ENCODE measurements at regions not wholly inside any gene's neighbourhood (a gene's known extent, or its start where the extent isn't known, plus 50 kb on each side); places are given as distances from the start of the nearest gene placed in this dataset.
"Not testable (repeated sequence)": the region's sequence is repeated elsewhere in the genome, so short reads cannot be mapped to it uniquely, and the experiment has no call there.

DNA sequence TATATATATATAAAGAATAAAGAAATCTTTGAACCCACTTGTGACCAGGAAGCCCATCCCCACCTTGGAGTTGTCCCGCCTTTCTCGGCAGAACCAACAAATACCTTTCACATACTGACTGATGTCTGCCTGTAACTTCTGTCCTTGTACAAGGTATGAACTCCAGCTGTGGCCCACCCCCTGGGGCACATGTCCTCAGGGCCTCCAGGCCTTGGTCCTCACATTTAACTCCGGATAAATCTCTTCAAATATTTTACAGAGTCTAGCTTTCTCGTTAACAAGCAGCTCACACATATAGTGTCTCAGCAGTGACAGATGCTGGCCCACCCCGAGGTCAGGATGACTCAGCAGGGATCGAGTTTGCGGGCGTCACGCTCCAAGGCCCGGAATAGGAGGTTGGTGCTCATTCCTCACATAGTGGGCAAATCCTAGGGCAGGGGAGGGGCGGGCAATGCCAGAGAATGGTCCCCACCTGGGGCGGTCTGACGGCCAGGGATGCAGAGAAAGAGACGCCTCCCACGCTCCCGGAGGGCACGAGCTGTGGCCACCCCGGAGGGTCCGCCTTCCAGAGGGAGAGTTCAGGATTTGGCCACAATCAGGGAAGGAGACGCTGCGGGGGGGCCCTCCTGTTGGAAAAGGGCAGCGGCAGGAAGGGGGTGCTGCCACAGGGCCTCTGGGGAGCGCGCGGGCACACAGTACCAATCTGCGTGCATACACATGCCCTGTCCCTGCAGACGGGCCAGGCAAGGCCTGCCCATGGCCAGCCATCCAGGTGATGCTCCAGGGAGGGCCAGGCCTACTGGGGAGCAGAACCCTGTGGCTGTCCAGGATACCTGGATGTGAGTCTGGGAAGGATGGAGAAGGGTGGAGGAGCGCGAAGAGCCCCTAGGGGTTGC, 87.8 kb upstream of the METTL9 start:
- not testable (repeated sequence) for TF ChIP-seq EZH2 (IDR thresholded peaks at IDR 0.05; ENCODE audit: borderline replicate concordance, low read depth, low read length, poor library complexity, severe bottlenecking)
- TF ChIP-seq, protein P1, sequence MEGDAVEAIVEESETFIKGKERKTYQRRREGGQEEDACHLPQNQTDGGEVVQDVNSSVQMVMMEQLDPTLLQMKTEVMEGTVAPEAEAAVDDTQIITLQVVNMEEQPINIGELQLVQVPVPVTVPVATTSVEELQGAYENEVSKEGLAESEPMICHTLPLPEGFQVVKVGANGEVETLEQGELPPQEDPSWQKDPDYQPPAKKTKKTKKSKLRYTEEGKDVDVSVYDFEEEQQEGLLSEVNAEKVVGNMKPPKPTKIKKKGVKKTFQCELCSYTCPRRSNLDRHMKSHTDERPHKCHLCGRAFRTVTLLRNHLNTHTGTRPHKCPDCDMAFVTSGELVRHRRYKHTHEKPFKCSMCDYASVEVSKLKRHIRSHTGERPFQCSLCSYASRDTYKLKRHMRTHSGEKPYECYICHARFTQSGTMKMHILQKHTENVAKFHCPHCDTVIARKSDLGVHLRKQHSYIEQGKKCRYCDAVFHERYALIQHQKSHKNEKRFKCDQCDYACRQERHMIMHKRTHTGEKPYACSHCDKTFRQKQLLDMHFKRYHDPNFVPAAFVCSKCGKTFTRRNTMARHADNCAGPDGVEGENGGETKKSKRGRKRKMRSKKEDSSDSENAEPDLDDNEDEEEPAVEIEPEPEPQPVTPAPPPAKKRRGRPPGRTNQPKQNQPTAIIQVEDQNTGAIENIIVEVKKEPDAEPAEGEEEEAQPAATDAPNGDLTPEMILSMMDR (conservative IDR thresholded peaks at IDR 0.05; ENCODE audit: low read depth, low read length): not testable (repeated sequence)
